IPS-20b (cell line): ENCODE measurements at regions not wholly inside any gene's neighbourhood (a gene's known extent, or its start where the extent isn't known, plus 50 kb on each side); places are given as distances from the start of the nearest gene placed in this dataset.
"Not testable (repeated sequence)": the region's sequence is repeated elsewhere in the genome, so short reads cannot be mapped to it uniquely, and the experiment has no call there.

Experiments used
- H3K27ac ChIP-seq: one replicate; pipeline ENCODE4 v1.5.1; 2013; ENCODE audit warnings: low read length
- H3K27me3 ChIP-seq: 2 replicates; pipeline ENCODE4 v1.6.1; 2013; ENCODE audit warnings: mild to moderate bottlenecking, low read length, inconsistent platforms; ENCODE audit not compliant: insufficient read depth
- H3K36me3 ChIP-seq: 2 replicates; pipeline ENCODE4 v1.6.1; 2013; ENCODE audit warnings: low read depth, mild to moderate bottlenecking, inconsistent platforms, low read length, moderate library complexity; ENCODE audit not compliant: insufficient read depth
- H3K4me1 ChIP-seq: 2 replicates; pipeline ENCODE4 v1.6.1; 2013; ENCODE audit warnings: mild to moderate bottlenecking, control low read depth, inconsistent platforms, low read length, moderate library complexity; ENCODE audit not compliant: insufficient read depth
- H3K4me3 ChIP-seq: 2 replicates; pipeline ENCODE4 v1.5.1; 2013; ENCODE audit warnings: mild to moderate bottlenecking, low read length, inconsistent platforms
- H3K9ac ChIP-seq: 2 replicates; pipeline ENCODE4 v1.6.1; 2013; ENCODE audit warnings: low read depth, mild to moderate bottlenecking, inconsistent platforms, low read length, moderate library complexity
- H3K9me3 ChIP-seq: 2 replicates; pipeline ENCODE4 v1.6.1; 2013; ENCODE audit warnings: mild to moderate bottlenecking, low read depth, low read length, inconsistent platforms; ENCODE audit not compliant: insufficient read depth

GRCh38 chrX:559282-559681, 71.3 kb upstream of the SHOX start:
- H3K36me3 ChIP-seq, H3K4me3 ChIP-seq, H3K9ac ChIP-seq, H3K9me3 ChIP-seq, H3K27ac ChIP-seq, H3K4me1 ChIP-seq, H3K27me3 ChIP-seq: not testable (repeated sequence)

- Histone ChIP-seq H3K36me3 (no peaks in the 10 kb centered on the region), H3K9me3 (peaks cover 10% of the 10 kb centered on the region; the same call in 1 of the 2 replicates), H3K27ac (no peak overlapping the region), H3K4me3 (no peak overlapping the region), H3K4me1 (no peaks in the 10 kb centered on the region), H3K9ac (no peak overlapping the region), H3K27me3 (no peaks in the 10 kb centered on the region)
Measured at GRCh38 chrX:567891-568290, 62.7 kb upstream of the SHOX start.

GRCh38 chrX:568311-568710, 62.3 kb upstream of the SHOX start:
- no peak overlapping the region for H3K4me3 ChIP-seq
- H3K36me3 ChIP-seq = no peaks in the 10 kb centered on the region
- H3K4me1 ChIP-seq = no peaks in the 10 kb centered on the region
- no peak overlapping the region for H3K27ac ChIP-seq
- H3K9ac ChIP-seq = no peak overlapping the region
- H3K9me3 ChIP-seq = peaks cover 10% of the 10 kb centered on the region; the same call in 1 of the 2 replicates
- no peaks in the 10 kb centered on the region for H3K27me3 ChIP-seq

- Histone ChIP-seq H3K27me3 (peaks cover 8% of the 10 kb centered on the region; the same call in 1 of the 2 replicates), H3K27ac (no peak overlapping the region), H3K9me3 (peaks cover 6% of the 10 kb centered on the region; the same call in 1 of the 2 replicates), H3K36me3 (no peaks in the 10 kb centered on the region), H3K9ac (no peak overlapping the region), H3K4me3 (no peak overlapping the region), H3K4me1 (no peaks in the 10 kb centered on the region)
Measured at GRCh38 chrX:572538-573124, 58.0 kb upstream of the SHOX start.

DNA sequence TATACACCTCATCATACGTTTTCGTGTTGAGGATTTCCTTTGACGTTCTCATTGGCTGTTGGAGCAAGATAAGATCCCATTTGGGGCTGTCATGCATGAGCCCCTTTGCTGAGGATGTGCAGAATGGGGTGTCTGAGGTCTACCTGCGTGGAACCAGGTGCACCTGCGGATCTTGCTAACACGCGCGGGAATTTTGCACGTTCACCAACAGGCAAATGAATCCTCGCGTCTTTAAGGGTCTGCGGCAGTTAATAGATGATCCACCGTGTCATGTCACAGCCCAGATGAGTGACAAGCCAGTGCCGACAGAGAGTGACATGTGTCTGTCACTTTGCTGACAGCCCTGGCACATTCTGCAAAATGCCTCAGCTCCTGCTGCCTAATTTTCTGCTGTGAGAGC, 56.3 kb upstream of the SHOX start:
- no peaks in the 10 kb centered on the region for H3K36me3 ChIP-seq
- H3K9ac ChIP-seq = no peak overlapping the region
- H3K27me3 ChIP-seq = peaks cover 8% of the 10 kb centered on the region; the same call in 1 of the 2 replicates
- no peaks in the 10 kb centered on the region for H3K4me1 ChIP-seq
- no peak overlapping the region for H3K27ac ChIP-seq
- peaks cover 6% of the 10 kb centered on the region; the same call in 1 of the 2 replicates for H3K9me3 ChIP-seq
- H3K4me3 ChIP-seq = no peak overlapping the region

GRCh38 chrX:574830-575229, 55.8 kb upstream of the SHOX start:
- peaks cover 8% of the 10 kb centered on the region; the same call in 1 of the 2 replicates for H3K27me3 ChIP-seq
- H3K36me3 ChIP-seq = no peaks in the 10 kb centered on the region
- no peaks in the 10 kb centered on the region for H3K4me1 ChIP-seq
- no peak overlapping the region for H3K4me3 ChIP-seq
- H3K9ac ChIP-seq = no peak overlapping the region
- H3K27ac ChIP-seq = no peak overlapping the region
- peaks cover 6% of the 10 kb centered on the region; the same call in 1 of the 2 replicates for H3K9me3 ChIP-seq

DNA sequence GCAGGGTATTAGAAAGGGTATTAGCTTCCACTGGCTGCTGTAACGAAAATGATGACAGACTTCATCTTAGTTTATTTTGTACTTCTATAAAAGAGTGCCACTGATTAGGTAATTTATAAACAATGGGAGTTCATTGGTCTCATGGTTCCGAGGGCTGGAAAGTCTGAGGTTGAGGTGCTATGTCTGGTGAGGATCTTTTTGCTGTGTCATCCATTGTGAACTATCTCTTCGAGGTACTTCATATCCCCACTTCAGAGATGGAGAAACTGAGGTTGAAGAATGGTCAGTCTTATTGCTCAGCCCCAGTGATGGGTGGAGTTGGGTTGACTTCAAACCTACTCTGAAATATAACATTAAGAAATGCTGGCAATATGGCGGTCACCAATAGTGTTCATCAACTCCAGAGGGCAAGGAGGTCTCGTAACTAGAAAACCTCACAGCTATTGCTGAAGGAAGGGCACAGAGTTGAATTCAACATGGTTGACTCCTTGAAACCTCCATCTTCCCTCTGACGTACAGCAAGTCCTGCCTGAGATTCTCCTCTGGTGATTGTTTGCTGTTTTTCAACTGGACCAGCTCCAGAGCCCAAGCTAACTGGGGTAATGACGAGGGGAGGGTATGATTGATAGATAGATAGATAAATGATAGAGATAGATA, 53.6 kb upstream of the SHOX start:
- Histone ChIP-seq H3K36me3 (no peaks in the 10 kb centered on the region), H3K4me1 (no peaks in the 10 kb centered on the region), H3K4me3 (no peak overlapping the region), H3K27me3 (peaks cover 8% of the 10 kb centered on the region; the same call in 1 of the 2 replicates), H3K27ac (no peak overlapping the region), H3K9ac (no peak overlapping the region), H3K9me3 (peaks cover 6% of the 10 kb centered on the region; the same call in 1 of the 2 replicates)

GRCh38 chrX:578531-578930, 52.1 kb upstream of the SHOX start:
- Histone ChIP-seq H3K36me3 (no peaks in the 10 kb centered on the region), H3K4me1 (no peaks in the 10 kb centered on the region), H3K9ac (no peak overlapping the region), H3K4me3 (no peak overlapping the region), H3K9me3 (peaks cover 6% of the 10 kb centered on the region; the same call in 1 of the 2 replicates), H3K27me3 (peaks cover 8% of the 10 kb centered on the region; the same call in 1 of the 2 replicates), H3K27ac (no peak overlapping the region)

DNA sequence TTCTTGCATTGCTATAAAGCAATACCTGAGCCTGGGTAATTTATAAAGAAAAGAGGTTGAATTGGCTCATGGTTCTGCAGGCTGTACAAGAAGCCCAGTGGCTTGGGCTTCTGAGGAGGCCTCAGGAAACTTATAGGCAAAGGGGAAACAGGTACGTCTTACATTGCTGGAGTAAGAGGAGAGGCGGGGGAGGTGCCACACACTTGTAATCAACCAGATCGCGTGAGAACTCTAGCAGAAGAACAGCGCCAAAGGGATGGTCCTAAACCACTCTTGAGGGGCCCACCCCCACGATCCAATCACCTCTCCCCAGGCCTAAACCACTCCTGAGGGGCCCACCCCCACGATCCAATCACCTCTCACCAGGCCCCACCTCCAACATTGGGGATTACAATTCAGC, 50.6 kb upstream of the SHOX start:
- no peak overlapping the region for H3K4me3 ChIP-seq
- no peaks in the 10 kb centered on the region for H3K36me3 ChIP-seq
- H3K4me1 ChIP-seq = no peaks in the 10 kb centered on the region
- no peak overlapping the region for H3K27ac ChIP-seq
- H3K9ac ChIP-seq = no peak overlapping the region
- peaks cover 6% of the 10 kb centered on the region; the same call in 1 of the 2 replicates for H3K9me3 ChIP-seq
- H3K27me3 ChIP-seq = peaks cover 21% of the 10 kb centered on the region
